Thymus (tissue), 11 donors: ENCODE measurements at regions not wholly inside any gene's neighbourhood (a gene's known extent, or its start where the extent isn't known, plus 50 kb on each side); places are given as distances from the start of the nearest gene placed in this dataset.

Source experiments
- DNase-seq, 9 donors: peaks; one replicate each; pipeline ENCODE4 v3.0.0-alpha.2; 2013; ENCODE audit warnings: low spot score in 9 of 9, low read depth in 6 of 9, missing footprints in 1 of 9
- H3K27ac ChIP-seq, 2 donors: one replicate each; pipeline ENCODE4 v1.5.1; 2013; ENCODE audit warnings: control low read depth in 1 of 2, low read depth in 1 of 2, low read length in 1 of 2, mild to moderate bottlenecking in 1 of 2, moderate library complexity in 1 of 2
- H3K27me3 ChIP-seq, 2 donors: one replicate each; pipeline ENCODE4 v1.5.1; 2013; ENCODE audit warnings: low read length in 1 of 2; ENCODE audit not compliant: control insufficient read depth in 2 of 2, insufficient read depth in 1 of 2
- H3K36me3 ChIP-seq, 2 donors: one replicate each; pipeline ENCODE4 v1.5.1; 2013; ENCODE audit warnings: low read length in 1 of 2, mild to moderate bottlenecking in 1 of 2, moderate library complexity in 1 of 2; ENCODE audit not compliant: control insufficient read depth in 2 of 2, insufficient read depth in 2 of 2
- H3K4me1 ChIP-seq, 2 donors: one replicate each; pipeline ENCODE4 v1.5.1; 2013; ENCODE audit warnings: low read length in 2 of 2; ENCODE audit not compliant: control insufficient read depth in 2 of 2, insufficient read depth in 2 of 2
- H3K4me3 ChIP-seq, 2 donors: one replicate each; pipeline ENCODE4 v1.5.1; 2013; ENCODE audit warnings: low read length in 2 of 2, control low read depth in 1 of 2, mild to moderate bottlenecking in 1 of 2
- H3K9me3 ChIP-seq, 2 donors: one replicate each; pipeline ENCODE4 v1.5.1; 2013; ENCODE audit warnings: low read length in 1 of 2, mild to moderate bottlenecking in 1 of 2; ENCODE audit not compliant: control insufficient read depth in 2 of 2, insufficient read depth in 1 of 2
- WGBS: extraction: QIAGEN DNeasy Blood & Tissue Kit; methylation state at CpG from one replicate; pipeline ENCODE4 v1.1.7; 2013; 5-methylcytosine and 5-hydroxymethylcytosine counted together
- donor health status: healthy.

- H3K9me3 ChIP-seq = no peaks in the 10 kb centered on the region
- no peak for DNase-seq
- no peak overlapping the region for H3K27ac ChIP-seq
- H3K4me3 ChIP-seq = no peak overlapping the region
- no peaks in the 10 kb centered on the region for H3K36me3 ChIP-seq
- H3K27me3 ChIP-seq = no peaks in the 10 kb centered on the region
- WGBS = 65% methylated on average over 6 of the region's 6 CpGs
- H3K4me1 ChIP-seq = no peaks in the 10 kb centered on the region
Observed at GRCh38 chr6:98014442-98015201, 731.6 kb upstream of the MMS22L start.

DNA sequence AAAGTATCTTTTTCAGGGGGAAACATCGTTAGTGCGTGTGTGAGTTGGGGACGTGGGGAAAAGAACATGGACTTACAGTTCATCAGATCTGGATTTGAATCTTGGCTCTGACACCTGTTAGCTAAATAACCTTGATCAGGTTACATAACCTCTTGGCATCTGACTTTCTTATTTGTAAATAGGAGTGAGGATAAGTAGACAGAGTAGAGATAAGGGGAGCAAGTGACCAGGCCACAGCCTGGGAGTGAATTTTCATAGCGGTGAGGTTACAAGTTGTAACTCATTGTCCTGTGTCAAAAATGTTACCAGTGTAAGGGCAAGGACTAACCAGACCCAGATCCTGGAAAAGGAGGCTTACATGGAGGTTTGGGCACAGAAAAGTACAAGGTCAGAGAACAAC is 733.5 kb upstream of the MMS22L start:
- Histone ChIP-seq H3K36me3 (no peaks in the 10 kb centered on the region), H3K27ac (no peak overlapping the region), H3K4me1 (no peaks in the 10 kb centered on the region), H3K27me3 (no peaks in the 10 kb centered on the region), H3K4me3 (no peak overlapping the region), H3K9me3 (no peaks in the 10 kb centered on the region)
- WGBS = 93% methylated on average over 4 of the region's 4 CpGs
- DNase-seq = no peak

- Histone ChIP-seq H3K36me3 (no peaks in the 10 kb centered on the region), H3K27me3 (no peaks in the 10 kb centered on the region), H3K4me3 (no peak overlapping the region), H3K9me3 (no peaks in the 10 kb centered on the region), H3K27ac (no peak overlapping the region), H3K4me1 (no peaks in the 10 kb centered on the region)
- no peak for DNase-seq
- WGBS = 72% methylated on average over 2 of the region's 2 CpGs
Observed at GRCh38 chr6:98020222-98020621, 737.2 kb upstream of the MMS22L start.

DNA sequence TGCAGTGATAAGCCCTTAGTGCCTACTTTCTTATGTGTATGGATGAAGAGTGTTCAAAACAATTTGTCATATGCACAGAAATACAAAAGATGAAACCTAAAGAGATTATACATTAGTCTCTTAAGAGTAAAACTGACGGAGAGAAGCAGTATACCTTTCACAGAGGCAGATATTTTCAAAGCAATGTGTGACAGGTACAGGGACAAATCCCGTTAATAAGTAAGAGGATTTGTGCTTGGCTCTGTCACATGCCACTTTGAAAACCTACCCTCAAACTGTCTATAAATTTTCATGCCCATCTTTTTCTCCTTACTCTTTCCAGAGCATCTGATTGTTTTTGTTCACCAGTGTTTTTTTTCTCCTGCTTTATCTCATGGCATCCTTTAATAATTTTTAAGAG is 741.3 kb upstream of the MMS22L start:
- DNase-seq = no peak
- 88% methylated on average over 2 of the region's 2 CpGs for WGBS
- Histone ChIP-seq H3K4me1 (no peaks in the 10 kb centered on the region), H3K4me3 (no peak overlapping the region), H3K9me3 (no peaks in the 10 kb centered on the region), H3K27ac (no peak overlapping the region), H3K27me3 (no peaks in the 10 kb centered on the region), H3K36me3 (no peaks in the 10 kb centered on the region)

GRCh38 chr6:98027898-98028297 is 744.9 kb upstream of the MMS22L start:
- no peaks in the 10 kb centered on the region for H3K9me3 ChIP-seq
- DNase-seq = no peak
- H3K27ac ChIP-seq = no peak overlapping the region
- no peaks in the 10 kb centered on the region for H3K36me3 ChIP-seq
- no peaks in the 10 kb centered on the region for H3K4me1 ChIP-seq
- no peaks in the 10 kb centered on the region for H3K27me3 ChIP-seq
- WGBS = 89% methylated on average over 2 of the region's 2 CpGs
- no peak overlapping the region for H3K4me3 ChIP-seq

DNA sequence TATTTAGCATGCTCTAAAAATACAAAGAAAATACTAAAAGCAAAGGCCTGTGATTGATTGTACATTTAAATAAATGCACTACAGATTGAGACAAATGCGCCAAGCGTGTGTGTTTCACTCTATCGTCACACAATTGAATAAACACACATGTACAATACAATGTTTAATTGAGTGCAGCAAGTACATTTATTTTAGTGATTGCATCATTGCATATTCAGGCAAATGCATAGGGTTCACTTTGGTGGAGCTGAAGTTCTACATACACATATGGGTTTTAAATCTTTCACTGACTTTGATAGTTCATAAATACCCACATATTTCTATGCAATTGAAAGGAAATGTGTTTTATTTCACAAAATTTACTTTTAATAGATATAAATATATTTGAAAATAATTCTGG is 750.6 kb upstream of the MMS22L start:
- H3K4me3 ChIP-seq = no peak overlapping the region
- WGBS = 96% methylated on average over 3 of the region's 3 CpGs
- DNase-seq = no peak
- H3K27ac ChIP-seq = no peak overlapping the region
- H3K4me1 ChIP-seq = no peaks in the 10 kb centered on the region
- H3K27me3 ChIP-seq = no peaks in the 10 kb centered on the region
- H3K9me3 ChIP-seq = no peaks in the 10 kb centered on the region
- no peaks in the 10 kb centered on the region for H3K36me3 ChIP-seq

DNA sequence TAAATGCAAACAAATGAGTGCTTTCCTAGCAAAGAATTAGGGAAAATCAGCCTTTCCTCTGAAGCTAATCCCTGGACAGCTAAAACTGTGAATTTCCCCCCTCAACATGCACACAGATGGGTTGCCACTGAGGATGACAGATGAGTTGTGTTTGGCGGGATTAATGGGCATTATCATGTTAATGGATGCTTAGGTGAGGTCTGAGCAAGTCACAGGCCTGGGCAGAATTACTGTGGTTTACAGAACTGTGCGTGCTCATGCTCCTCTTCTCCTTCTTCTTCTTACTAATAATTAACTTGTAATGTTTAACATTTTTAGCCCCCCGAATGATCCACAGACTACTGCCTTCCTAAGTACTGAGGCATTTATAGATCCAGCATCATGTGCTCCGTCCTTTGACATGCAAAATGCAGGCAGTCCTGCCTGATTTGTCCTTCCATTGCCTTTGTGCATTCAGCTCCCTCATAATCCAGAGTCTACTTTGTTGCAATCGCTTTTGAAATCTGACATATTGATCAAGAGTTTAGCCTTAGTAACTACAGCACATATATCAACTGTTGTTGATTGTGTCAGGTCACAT is 753.4 kb upstream of the MMS22L start:
- 47% methylated on average over 5 of the region's 5 CpGs for WGBS
- Histone ChIP-seq H3K27ac (no peak overlapping the region), H3K27me3 (no peaks in the 10 kb centered on the region), H3K9me3 (no peaks in the 10 kb centered on the region), H3K36me3 (no peaks in the 10 kb centered on the region), H3K4me1 (no peaks in the 10 kb centered on the region), H3K4me3 (no peak overlapping the region)
- no peak for DNase-seq

GRCh38 chr6:98037571-98037970 is 754.6 kb upstream of the MMS22L start:
- 61% methylated on average over 6 of the region's 6 CpGs for WGBS
- no peaks in the 10 kb centered on the region for H3K27me3 ChIP-seq
- H3K36me3 ChIP-seq = no peaks in the 10 kb centered on the region
- no peaks in the 10 kb centered on the region for H3K4me1 ChIP-seq
- H3K4me3 ChIP-seq = no peak overlapping the region
- no peaks in the 10 kb centered on the region for H3K9me3 ChIP-seq
- no peak for DNase-seq
- no peak overlapping the region for H3K27ac ChIP-seq

GRCh38 chr6:98039443-98039842 is 756.4 kb upstream of the MMS22L start:
- Histone ChIP-seq H3K27me3 (no peaks in the 10 kb centered on the region), H3K27ac (no peak overlapping the region), H3K4me1 (no peaks in the 10 kb centered on the region), H3K9me3 (no peaks in the 10 kb centered on the region), H3K36me3 (no peaks in the 10 kb centered on the region), H3K4me3 (no peak overlapping the region)
- DNase-seq = no peak
- 58% methylated on average over 5 of the region's 5 CpGs for WGBS
